ENCODE measurements at regions not wholly inside any gene's neighbourhood (a gene's known extent, or its start where the extent isn't known, plus 50 kb on each side); places are given as distances from the start of the nearest gene placed in this dataset.
"Not testable (repeated sequence)": the region's sequence is repeated elsewhere in the genome, so short reads cannot be mapped to it uniquely, and the experiment has no call there.

DNA sequence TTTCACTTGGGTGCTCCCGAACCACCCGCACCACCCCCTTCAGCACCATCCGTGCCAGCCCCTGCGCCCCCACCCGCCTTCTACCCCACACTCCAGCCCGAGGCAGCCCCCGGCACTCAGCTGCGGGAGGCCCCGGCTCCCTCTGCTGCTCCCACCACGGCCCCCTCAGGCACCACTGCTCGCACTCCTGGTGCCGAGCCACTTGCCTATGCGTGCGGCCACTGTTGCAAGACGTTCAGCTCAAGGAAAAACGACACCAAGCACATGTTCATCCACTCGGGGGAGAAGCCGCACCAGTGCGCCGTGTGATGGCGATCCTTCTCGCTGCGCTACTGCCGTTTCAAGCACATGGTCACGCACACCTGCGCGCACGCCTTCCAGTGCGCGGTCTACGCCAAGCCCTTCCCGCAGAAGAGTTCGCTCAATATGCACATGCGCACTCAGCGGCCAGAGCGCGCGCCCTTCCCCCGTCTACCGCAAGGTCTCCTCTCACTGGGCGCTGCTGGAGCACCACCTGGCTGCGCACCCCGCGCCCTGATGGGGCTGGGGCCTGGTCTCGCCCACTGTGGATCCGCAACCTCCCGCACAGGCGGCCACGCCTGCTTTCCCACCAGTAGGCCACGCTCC, 88.4 kb downstream of the LIMS4 start:
- not testable (repeated sequence) for TF ChIP-seq POLR2A, EP300, POLR2AphosphoS5 (IDR thresholded peaks at IDR 0.05)
- TF ChIP-seq, protein P1, sequence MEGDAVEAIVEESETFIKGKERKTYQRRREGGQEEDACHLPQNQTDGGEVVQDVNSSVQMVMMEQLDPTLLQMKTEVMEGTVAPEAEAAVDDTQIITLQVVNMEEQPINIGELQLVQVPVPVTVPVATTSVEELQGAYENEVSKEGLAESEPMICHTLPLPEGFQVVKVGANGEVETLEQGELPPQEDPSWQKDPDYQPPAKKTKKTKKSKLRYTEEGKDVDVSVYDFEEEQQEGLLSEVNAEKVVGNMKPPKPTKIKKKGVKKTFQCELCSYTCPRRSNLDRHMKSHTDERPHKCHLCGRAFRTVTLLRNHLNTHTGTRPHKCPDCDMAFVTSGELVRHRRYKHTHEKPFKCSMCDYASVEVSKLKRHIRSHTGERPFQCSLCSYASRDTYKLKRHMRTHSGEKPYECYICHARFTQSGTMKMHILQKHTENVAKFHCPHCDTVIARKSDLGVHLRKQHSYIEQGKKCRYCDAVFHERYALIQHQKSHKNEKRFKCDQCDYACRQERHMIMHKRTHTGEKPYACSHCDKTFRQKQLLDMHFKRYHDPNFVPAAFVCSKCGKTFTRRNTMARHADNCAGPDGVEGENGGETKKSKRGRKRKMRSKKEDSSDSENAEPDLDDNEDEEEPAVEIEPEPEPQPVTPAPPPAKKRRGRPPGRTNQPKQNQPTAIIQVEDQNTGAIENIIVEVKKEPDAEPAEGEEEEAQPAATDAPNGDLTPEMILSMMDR (IDR thresholded peaks at IDR 0.05): not testable (repeated sequence)

Data from stomach (tissue), 4 donors.